ES-I3 (cell line): ENCODE measurements at regions not wholly inside any gene's neighbourhood (a gene's known extent, or its start where the extent isn't known, plus 50 kb on each side); places are given as distances from the start of the nearest gene placed in this dataset.
"Not testable (repeated sequence)": the region's sequence is repeated elsewhere in the genome, so short reads cannot be mapped to it uniquely, and the experiment has no call there.

ENCODE experiments used
- H3K36me3 ChIP-seq: 2 replicates; pipeline ENCODE4 v1.6.1; 2013; ENCODE audit warnings: mild to moderate bottlenecking, low read length, control low read depth, moderate library complexity; ENCODE audit not compliant: insufficient read depth
- H3K4me1 ChIP-seq: 2 replicates; pipeline ENCODE4 v1.6.1; 2013; ENCODE audit warnings: mild to moderate bottlenecking, control low read depth, low read length; ENCODE audit not compliant: insufficient read depth
- H3K9ac ChIP-seq: 2 replicates; pipeline ENCODE4 v1.6.1; 2013; ENCODE audit warnings: low read depth, mild to moderate bottlenecking, low read length, moderate library complexity
- H3K9me3 ChIP-seq: 2 replicates; pipeline ENCODE4 v1.6.1; 2013; ENCODE audit warnings: mild to moderate bottlenecking, low read length, moderate library complexity; ENCODE audit not compliant: control insufficient read depth, insufficient read depth

- H3K9ac ChIP-seq: no peak overlapping the region
- peaks cover 6% of the 10 kb centered on the region; the same call in 1 of the 2 replicates for H3K9me3 ChIP-seq
- H3K4me1 ChIP-seq: no peaks in the 10 kb centered on the region
- no peaks in the 10 kb centered on the region for H3K36me3 ChIP-seq
Measured at GRCh38 chr3:145055375-145056076, 1083.9 kb downstream of the DIPK2A start.

GRCh38 chr3:145058483-145058882, 1086.9 kb downstream of the DIPK2A start:
- Histone ChIP-seq H3K9ac (no peak overlapping the region), H3K9me3 (peaks cover 10% of the 10 kb centered on the region), H3K36me3 (no peaks in the 10 kb centered on the region), H3K4me1 (no peaks in the 10 kb centered on the region)

GRCh38 chr3:145063616-145064015, 1092.0 kb downstream of the DIPK2A start:
- H3K36me3 ChIP-seq: no peaks in the 10 kb centered on the region
- no peak overlapping the region for H3K9ac ChIP-seq
- peaks cover 15% of the 10 kb centered on the region for H3K9me3 ChIP-seq
- no peaks in the 10 kb centered on the region for H3K4me1 ChIP-seq

- no peak overlapping the region for H3K9ac ChIP-seq
- H3K36me3 ChIP-seq: no peaks in the 10 kb centered on the region
- H3K9me3 ChIP-seq: peaks cover 5% of the 10 kb centered on the region; the same call in 1 of the 2 replicates
- no peaks in the 10 kb centered on the region for H3K4me1 ChIP-seq
Measured at GRCh38 chr3:145070795-145071194, 1090.2 kb downstream of the PLOD2 start.

GRCh38 chr3:145079436-145079835, 1081.5 kb downstream of the PLOD2 start:
- H3K36me3 ChIP-seq: no peaks in the 10 kb centered on the region
- no peak overlapping the region for H3K9ac ChIP-seq
- no peaks in the 10 kb centered on the region for H3K9me3 ChIP-seq
- H3K4me1 ChIP-seq: no peaks in the 10 kb centered on the region

GRCh38 chr3:145087038-145087437, 1073.9 kb downstream of the PLOD2 start:
- no peaks in the 10 kb centered on the region for H3K9me3 ChIP-seq
- no peaks in the 10 kb centered on the region for H3K36me3 ChIP-seq
- H3K4me1 ChIP-seq: peaks cover 6% of the 10 kb centered on the region; the same call in 1 of the 2 replicates
- no peak overlapping the region for H3K9ac ChIP-seq

GRCh38 chr3:145088917-145089316, 1072.1 kb downstream of the PLOD2 start:
- Histone ChIP-seq H3K36me3 (no peaks in the 10 kb centered on the region), H3K9me3 (no peaks in the 10 kb centered on the region), H3K4me1 (peaks cover 6% of the 10 kb centered on the region; the same call in 1 of the 2 replicates), H3K9ac (no peak overlapping the region)

GRCh38 chr3:145089337-145089736, 1071.6 kb downstream of the PLOD2 start:
- no peak overlapping the region for H3K9ac ChIP-seq
- peaks cover 6% of the 10 kb centered on the region; the same call in 1 of the 2 replicates for H3K4me1 ChIP-seq
- H3K9me3 ChIP-seq: no peaks in the 10 kb centered on the region
- H3K36me3 ChIP-seq: no peaks in the 10 kb centered on the region

GRCh38 chr3:145094355-145094941, 1066.5 kb downstream of the PLOD2 start:
- Histone ChIP-seq H3K4me1 (no peaks in the 10 kb centered on the region), H3K9me3 (no peaks in the 10 kb centered on the region), H3K36me3 (no peaks in the 10 kb centered on the region), H3K9ac (no peak overlapping the region)

GRCh38 chr3:145111141-145111540, 1049.8 kb downstream of the PLOD2 start:
- H3K9ac ChIP-seq, H3K4me1 ChIP-seq: not testable (repeated sequence)

GRCh38 chr3:145116769-145117168, 1044.2 kb downstream of the PLOD2 start:
- Histone ChIP-seq H3K9ac (no peak overlapping the region), H3K4me1 (peaks cover 7% of the 10 kb centered on the region; the same call in 1 of the 2 replicates), H3K36me3 (no peaks in the 10 kb centered on the region), H3K9me3 (no peaks in the 10 kb centered on the region)

More at GRCh38 chr3:145111141-145111540, 1049.8 kb downstream of the PLOD2 start:
- not testable (repeated sequence) for H3K36me3 ChIP-seq, H3K9me3 ChIP-seq

- Histone ChIP-seq H3K4me1 (peaks cover 7% of the 10 kb centered on the region; the same call in 1 of the 2 replicates), H3K9ac (no peak overlapping the region), H3K36me3 (no peaks in the 10 kb centered on the region), H3K9me3 (no peaks in the 10 kb centered on the region)
Measured at GRCh38 chr3:145118303-145118702, 1042.7 kb downstream of the PLOD2 start.

GRCh38 chr3:145124900-145125678, 1035.9 kb downstream of the PLOD2 start:
- no peaks in the 10 kb centered on the region for H3K36me3 ChIP-seq
- H3K9ac ChIP-seq: no peak overlapping the region
- H3K9me3 ChIP-seq: no peaks in the 10 kb centered on the region
- H3K4me1 ChIP-seq: no peaks in the 10 kb centered on the region

- H3K9ac ChIP-seq: no peak overlapping the region
- H3K4me1 ChIP-seq: peaks cover 12% of the 10 kb centered on the region; the same call in 1 of the 2 replicates
- H3K36me3 ChIP-seq: no peaks in the 10 kb centered on the region
- H3K9me3 ChIP-seq: no peaks in the 10 kb centered on the region
Measured at GRCh38 chr3:145133281-145133680, 1027.7 kb downstream of the PLOD2 start.
